ENCODE measurements at regions not wholly inside any gene's neighbourhood (a gene's known extent, or its start where the extent isn't known, plus 50 kb on each side); places are given as distances from the start of the nearest gene placed in this dataset.

- TF ChIP-seq CTCF (IDR thresholded peaks at IDR 0.05): no peak
- TF ChIP-seq POLR2A (IDR thresholded peaks at IDR 0.05): no peak
Measured at GRCh38 chr3:94184781-94185180, 121.9 kb downstream of the NSUN3 start.

Measured in body of pancreas (tissue), 4 donors.